Body of pancreas (tissue), 4 donors: ENCODE measurements at regions not wholly inside any gene's neighbourhood (a gene's known extent, or its start where the extent isn't known, plus 50 kb on each side); places are given as distances from the start of the nearest gene placed in this dataset.

Source experiments
- ATAC-seq: fragments of 150-250 bp; one replicate; pipeline ENCODE4 v1.9.1; 2016
- DNase-seq, 4 donors: peaks; one replicate each; pipeline ENCODE4 v3.0.0-alpha.2; 2019
- H3K27ac ChIP-seq, 4 donors: fragments of 200-600 bp; sonication (generic); 1 replicate in 3 of 4; 2 replicates in 1 of 4; pipeline versions ENCODE4 v1.5.1 to v1.6.1; 2016 to 2019; ENCODE audit warnings: mild to moderate bottlenecking in 1 of 4, mixed read lengths in 1 of 4, moderate library complexity in 1 of 4
- H3K27me3 ChIP-seq, 2 donors: fragments of 200-600 bp; sonication (generic); one replicate each; pipeline ENCODE4 v1.6.0; 2016; ENCODE audit warnings: mild to moderate bottlenecking in 1 of 2
- H3K36me3 ChIP-seq, 2 donors: fragments of 200-600 bp; sonication (generic); replicated peaks in 1 of 2; 2 replicates each; pipeline ENCODE4 v1.5.1; 2016; ENCODE audit warnings: low read depth in 2 of 2; ENCODE audit not compliant: insufficient read depth in 1 of 2
- H3K4me1 ChIP-seq: fragments of 200-600 bp; sonication (generic); one replicate; pipeline ENCODE4 v1.6.0; 2016
- H3K4me3 ChIP-seq, 2 donors: fragments of 200-600 bp; sonication (generic); 1 replicate in 1 of 2; 2 replicates in 1 of 2; pipeline ENCODE4 v1.5.1; 2016 to 2019
- H3K9me3 ChIP-seq, 3 donors: fragments of 200-600 bp; sonication (generic); 1 replicate in 2 of 3; 2 replicates in 1 of 3; pipeline ENCODE4 v1.5.1; 2016
- POLR2A ChIP-seq, 3 donors: fragments of 450-650 bp; IDR thresholded peaks; one replicate each; pipeline ENCODE4 v1.6.1; 2016; ENCODE audit warnings: antibody characterized with exemption in 3 of 3, mild to moderate bottlenecking in 2 of 3
- WGBS, 2 donors: methylation state at CpG; one replicate each; pipeline ENCODE4 v1.1.5; 2017; 5-methylcytosine and 5-hydroxymethylcytosine counted together
- intact Hi-C: fragments of 100-400 bp; cut with DNase I; formaldehyde crosslinking; loops from one replicate; pipeline ENCODE4 v1.15.1; 2023
- TF ChIP-seq, protein P1 (sequence below), 7 experiments: fragments of 450-650 bp in 4 of 7; fragments of 200-600 bp in 3 of 7; sonication (generic) in 3 of 7; IDR thresholded peaks; one replicate each; pipeline ENCODE4 v1.5.1; 2016 to 2019; ENCODE audit warnings: antibody characterized with exemption in 7 of 7

DNA sequence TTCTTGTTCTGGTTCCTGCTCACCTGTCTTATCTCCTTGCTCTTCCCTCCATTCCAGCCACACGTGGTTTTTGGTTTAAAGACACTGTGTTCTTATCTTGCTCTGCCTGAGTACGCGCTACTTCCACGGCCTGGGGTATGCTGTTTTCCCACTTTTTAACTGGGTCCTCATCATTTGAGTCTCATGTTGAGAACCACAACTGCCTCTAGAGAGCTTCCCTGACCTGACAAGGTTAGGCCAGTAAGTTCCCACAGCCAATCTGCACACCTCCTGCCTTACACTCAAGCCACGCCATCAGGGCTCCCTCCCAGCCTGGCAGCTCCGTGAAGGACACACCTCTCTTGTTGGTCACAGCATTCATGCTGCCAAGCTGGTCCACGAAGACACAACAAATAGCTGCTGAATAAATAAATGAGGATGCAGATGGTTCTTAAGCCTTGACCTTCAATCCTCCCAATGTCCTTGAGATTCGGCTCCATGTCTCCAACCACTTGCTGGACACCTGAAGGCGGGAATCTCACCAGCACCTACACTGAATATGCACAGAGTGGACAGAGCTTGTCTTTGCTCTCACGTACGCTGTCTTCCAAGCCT is 201.7 kb upstream of the KLF14 start:
- WGBS, 2 donors: 70 to 77% methylated on average over 11 of the region's 11 CpGs
- H3K27me3 ChIP-seq: no peaks in the 10 kb centered on the region
- H3K4me1 ChIP-seq: peaks cover 24% of the 10 kb centered on the region
- peak in 1 of 4 donors; percentile 40 for DNase-seq
- TF ChIP-seq, protein P1, sequence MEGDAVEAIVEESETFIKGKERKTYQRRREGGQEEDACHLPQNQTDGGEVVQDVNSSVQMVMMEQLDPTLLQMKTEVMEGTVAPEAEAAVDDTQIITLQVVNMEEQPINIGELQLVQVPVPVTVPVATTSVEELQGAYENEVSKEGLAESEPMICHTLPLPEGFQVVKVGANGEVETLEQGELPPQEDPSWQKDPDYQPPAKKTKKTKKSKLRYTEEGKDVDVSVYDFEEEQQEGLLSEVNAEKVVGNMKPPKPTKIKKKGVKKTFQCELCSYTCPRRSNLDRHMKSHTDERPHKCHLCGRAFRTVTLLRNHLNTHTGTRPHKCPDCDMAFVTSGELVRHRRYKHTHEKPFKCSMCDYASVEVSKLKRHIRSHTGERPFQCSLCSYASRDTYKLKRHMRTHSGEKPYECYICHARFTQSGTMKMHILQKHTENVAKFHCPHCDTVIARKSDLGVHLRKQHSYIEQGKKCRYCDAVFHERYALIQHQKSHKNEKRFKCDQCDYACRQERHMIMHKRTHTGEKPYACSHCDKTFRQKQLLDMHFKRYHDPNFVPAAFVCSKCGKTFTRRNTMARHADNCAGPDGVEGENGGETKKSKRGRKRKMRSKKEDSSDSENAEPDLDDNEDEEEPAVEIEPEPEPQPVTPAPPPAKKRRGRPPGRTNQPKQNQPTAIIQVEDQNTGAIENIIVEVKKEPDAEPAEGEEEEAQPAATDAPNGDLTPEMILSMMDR (IDR thresholded peaks at IDR 0.05): no peak
- TF ChIP-seq POLR2A (IDR thresholded peaks at IDR 0.05): no peak
- no peak overlapping the region for H3K4me3 ChIP-seq
- no peaks in the 10 kb centered on the region for H3K9me3 ChIP-seq
- H3K27ac ChIP-seq: peak overlapping the region in 1 of 4 donors; percentile 9
- intact Hi-C loops: no loop called here
- no peaks in the 10 kb centered on the region for H3K36me3 ChIP-seq
- ATAC-seq: no peak

DNA sequence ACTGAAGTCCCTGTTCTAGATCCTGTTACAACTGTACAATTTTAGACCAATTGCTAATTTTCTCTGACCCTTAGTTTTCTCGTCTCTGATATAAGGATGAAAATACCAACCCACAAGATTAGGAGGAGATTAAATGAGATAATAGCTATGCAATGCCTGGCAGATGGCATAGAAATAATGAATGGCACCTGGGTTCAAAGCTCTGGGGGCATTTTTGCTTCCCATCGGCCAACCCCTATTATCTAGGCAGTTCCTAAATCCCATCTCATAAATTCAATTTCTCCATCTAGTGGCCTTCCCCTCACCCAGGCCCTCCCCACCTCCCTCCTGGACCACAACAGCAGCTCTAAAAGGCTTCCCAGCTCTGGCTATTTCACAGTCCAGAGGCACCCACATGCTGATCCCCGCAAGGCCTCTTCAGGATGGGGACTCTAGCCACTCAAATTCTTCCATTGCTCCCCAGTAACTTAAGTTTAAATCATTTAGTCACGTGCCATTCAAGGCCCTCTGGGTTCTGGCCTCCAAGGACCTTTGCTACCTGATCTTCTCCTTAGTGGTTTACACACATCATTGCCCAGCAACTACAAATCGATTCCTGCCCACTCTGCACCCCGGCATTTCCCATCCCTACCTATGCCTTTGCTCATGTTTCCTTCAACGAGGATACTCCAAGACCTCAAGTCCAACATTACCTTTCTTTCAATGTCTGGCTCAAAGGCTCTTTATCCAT is 202.4 kb upstream of the KLF14 start:
- no peaks in the 10 kb centered on the region for H3K9me3 ChIP-seq
- no peak for DNase-seq
- H3K27me3 ChIP-seq: no peaks in the 10 kb centered on the region
- H3K27ac ChIP-seq: peak overlapping the region in 1 of 4 donors; percentile 9
- no peak overlapping the region for H3K4me3 ChIP-seq
- intact Hi-C loops: no loop called here
- 76 to 84% methylated on average over 7 of the region's 7 CpGs for WGBS, 2 donors
- TF ChIP-seq, protein P1 (IDR thresholded peaks at IDR 0.05): no peak
- H3K4me1 ChIP-seq: peaks cover 21% of the 10 kb centered on the region
- H3K36me3 ChIP-seq: no peaks in the 10 kb centered on the region
- ATAC-seq: no peak

DNA sequence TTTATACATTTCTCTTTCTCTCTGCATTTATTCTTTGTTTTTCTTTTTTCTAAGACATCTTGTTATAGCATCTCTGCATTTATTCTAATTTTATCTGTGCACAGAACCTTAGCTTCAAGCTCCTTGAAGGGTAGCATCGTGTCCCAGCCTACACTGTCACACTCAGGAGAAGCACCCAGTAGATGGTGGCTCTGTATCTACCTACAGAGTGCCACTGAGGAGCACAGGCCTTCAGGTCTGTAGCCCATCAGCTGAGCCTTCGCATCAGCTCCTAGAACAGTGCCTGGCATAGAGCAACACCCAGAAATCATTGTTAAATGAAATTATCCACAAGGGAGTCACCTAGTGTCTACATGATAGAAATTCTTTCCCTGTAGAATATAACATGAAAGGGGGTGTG is 203.0 kb upstream of the KLF14 start:
- TF ChIP-seq, protein P1 (IDR thresholded peaks at IDR 0.05): no peak
- TF ChIP-seq POLR2A (IDR thresholded peaks at IDR 0.05): no peak
- 94 to 100% methylated on average over 2 of the region's 2 CpGs for WGBS, 2 donors
- intact Hi-C loops: no loop called here
- H3K36me3 ChIP-seq: no peaks in the 10 kb centered on the region
- H3K4me3 ChIP-seq: no peak overlapping the region
- H3K27me3 ChIP-seq: no peaks in the 10 kb centered on the region
- ATAC-seq (no peak), DNase-seq (no peak)
- no peak overlapping the region for H3K27ac ChIP-seq
- H3K9me3 ChIP-seq: no peaks in the 10 kb centered on the region
- H3K4me1 ChIP-seq: peaks cover 21% of the 10 kb centered on the region

DNA sequence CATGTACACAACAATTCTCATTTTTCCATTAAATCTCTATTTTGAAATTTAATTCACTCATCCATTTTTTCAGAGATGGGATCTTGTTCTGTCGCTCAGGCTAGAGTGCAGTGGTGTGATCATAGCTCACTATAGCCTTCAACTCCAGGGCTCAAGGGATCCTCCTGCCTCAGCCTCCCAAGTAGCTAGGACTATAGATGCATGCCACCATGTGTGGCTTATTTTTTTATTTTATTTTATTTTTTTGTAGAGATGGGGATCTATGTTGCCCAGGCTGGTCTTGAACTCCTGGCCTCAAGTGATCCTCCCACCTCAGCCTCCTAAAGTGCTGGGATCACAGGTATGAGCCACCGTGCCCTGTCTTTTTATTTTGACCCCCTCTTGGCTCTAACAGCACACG is 203.8 kb upstream of the KLF14 start:
- ATAC-seq (no peak), DNase-seq (no peak)
- no peak overlapping the region for H3K27ac ChIP-seq
- H3K4me1 ChIP-seq: peaks cover 29% of the 10 kb centered on the region
- intact Hi-C loops: no loop called here
- H3K9me3 ChIP-seq: no peaks in the 10 kb centered on the region
- H3K4me3 ChIP-seq: no peak overlapping the region
- TF ChIP-seq, protein P1 (IDR thresholded peaks at IDR 0.05): no peak
- TF ChIP-seq POLR2A (IDR thresholded peaks at IDR 0.05): no peak
- 96% methylated on average over 3 of the region's 3 CpGs for WGBS, 2 donors
- no peaks in the 10 kb centered on the region for H3K36me3 ChIP-seq
- no peaks in the 10 kb centered on the region for H3K27me3 ChIP-seq

DNA sequence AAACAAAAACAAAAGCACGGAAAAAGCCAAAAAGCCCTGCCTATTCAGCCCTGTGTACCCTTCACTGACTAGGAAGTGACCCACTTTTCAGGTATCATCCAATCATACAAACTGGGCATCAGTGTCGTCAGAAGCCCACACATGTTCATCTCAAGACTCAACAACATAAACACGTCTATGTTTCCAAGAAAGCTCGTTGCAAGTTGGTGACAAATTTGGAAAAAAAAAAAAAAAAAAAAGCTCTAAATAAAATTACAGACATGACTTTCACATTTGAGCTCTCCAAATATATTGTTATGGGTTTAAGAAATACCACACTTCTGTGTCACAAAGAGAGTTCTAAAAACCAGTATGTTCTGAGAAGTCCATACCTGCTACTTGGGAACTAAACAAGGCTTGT is 204.7 kb upstream of the KLF14 start:
- H3K27ac ChIP-seq: no peak overlapping the region
- no peaks in the 10 kb centered on the region for H3K27me3 ChIP-seq
- ATAC-seq: no peak
- H3K4me1 ChIP-seq: peaks cover 38% of the 10 kb centered on the region
- TF ChIP-seq POLR2A (IDR thresholded peaks at IDR 0.05): no peak
- TF ChIP-seq, protein P1 (IDR thresholded peaks at IDR 0.05): no peak
- 60 to 68% methylated on average over 4 of the region's 4 CpGs for WGBS, 2 donors
- no peaks in the 10 kb centered on the region for H3K9me3 ChIP-seq
- intact Hi-C loops: no loop called here
- H3K4me3 ChIP-seq: no peak overlapping the region
- DNase-seq: no peak
- no peaks in the 10 kb centered on the region for H3K36me3 ChIP-seq
